Peyer's patch (tissue), 4 donors: ENCODE measurements at regions not wholly inside any gene's neighbourhood (a gene's known extent, or its start where the extent isn't known, plus 50 kb on each side); places are given as distances from the start of the nearest gene placed in this dataset.

Experiments
- POLR2A ChIP-seq, 2 donors: fragments of 450-650 bp; IDR thresholded peaks; one replicate each; pipeline ENCODE4 v1.5.1; 2017; ENCODE audit warnings: antibody characterized with exemption in 2 of 2, mild to moderate bottlenecking in 2 of 2, moderate library complexity in 2 of 2
- TF ChIP-seq, protein P1 (sequence below), 6 experiments: fragments of 450-650 bp in 4 of 6; fragments of 200-600 bp in 2 of 6; sonication (generic) in 1 of 6; IDR thresholded peaks; one replicate each; pipeline ENCODE4 v1.5.1; 2017 to 2019; ENCODE audit warnings: antibody characterized with exemption in 6 of 6, mild to moderate bottlenecking in 3 of 6, moderate library complexity in 1 of 6

DNA sequence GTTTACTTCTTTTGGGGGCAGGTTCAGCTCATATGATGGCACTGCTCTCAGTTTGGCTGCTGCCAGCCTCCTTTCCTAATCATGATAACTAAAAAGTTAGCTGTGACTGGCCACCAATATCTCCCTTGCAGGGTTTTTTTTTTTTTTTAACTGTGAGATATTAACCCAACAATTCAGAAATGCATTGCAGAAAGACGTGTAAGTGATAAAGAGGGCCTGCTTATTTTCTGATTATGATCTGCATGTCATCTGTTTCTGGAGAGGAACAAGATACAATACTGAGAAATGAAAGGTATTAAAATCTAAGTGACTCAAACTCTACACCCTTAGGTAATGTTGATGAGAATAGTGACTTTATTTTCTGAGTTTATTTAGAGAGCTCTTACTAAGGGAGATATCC, 905.6 kb downstream of the SOCS6 start:
- no peak for TF ChIP-seq POLR2A (IDR thresholded peaks at IDR 0.05)
- TF ChIP-seq, protein P1, sequence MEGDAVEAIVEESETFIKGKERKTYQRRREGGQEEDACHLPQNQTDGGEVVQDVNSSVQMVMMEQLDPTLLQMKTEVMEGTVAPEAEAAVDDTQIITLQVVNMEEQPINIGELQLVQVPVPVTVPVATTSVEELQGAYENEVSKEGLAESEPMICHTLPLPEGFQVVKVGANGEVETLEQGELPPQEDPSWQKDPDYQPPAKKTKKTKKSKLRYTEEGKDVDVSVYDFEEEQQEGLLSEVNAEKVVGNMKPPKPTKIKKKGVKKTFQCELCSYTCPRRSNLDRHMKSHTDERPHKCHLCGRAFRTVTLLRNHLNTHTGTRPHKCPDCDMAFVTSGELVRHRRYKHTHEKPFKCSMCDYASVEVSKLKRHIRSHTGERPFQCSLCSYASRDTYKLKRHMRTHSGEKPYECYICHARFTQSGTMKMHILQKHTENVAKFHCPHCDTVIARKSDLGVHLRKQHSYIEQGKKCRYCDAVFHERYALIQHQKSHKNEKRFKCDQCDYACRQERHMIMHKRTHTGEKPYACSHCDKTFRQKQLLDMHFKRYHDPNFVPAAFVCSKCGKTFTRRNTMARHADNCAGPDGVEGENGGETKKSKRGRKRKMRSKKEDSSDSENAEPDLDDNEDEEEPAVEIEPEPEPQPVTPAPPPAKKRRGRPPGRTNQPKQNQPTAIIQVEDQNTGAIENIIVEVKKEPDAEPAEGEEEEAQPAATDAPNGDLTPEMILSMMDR (IDR thresholded peaks at IDR 0.05) = no peak
